Spleen (tissue), 7 donors: ENCODE measurements at regions not wholly inside any gene's neighbourhood (a gene's known extent, or its start where the extent isn't known, plus 50 kb on each side); places are given as distances from the start of the nearest gene placed in this dataset.

Experiments
- POLR2A ChIP-seq, 3 donors: fragments of 450-650 bp; IDR thresholded peaks; one replicate each; pipeline ENCODE4 v1.5.1; 2017; ENCODE audit warnings: antibody characterized with exemption in 3 of 3, mild to moderate bottlenecking in 1 of 3
- TF ChIP-seq, protein P1 (sequence below), 11 experiments: fragments of 200-600 bp in 7 of 11; fragments of 450-650 bp in 4 of 11; sonication (generic) in 4 of 11; IDR thresholded peaks in 8 of 11; conservative IDR thresholded peaks in 3 of 11; 1 replicate in 7 of 11; 2 replicates in 4 of 11; pipeline versions ENCODE4 v1.4.0 to v1.8.0; 2016 to 2021; ENCODE audit warnings: antibody characterized with exemption in 11 of 11, inconsistent platforms in 4 of 11, mild to moderate bottlenecking in 1 of 11
- donor health status: DM: no; HTN: no; CAD: no; lungs with moderate emphysema.
- donor health status: DM: no; HTN: no; CAD: no.
- donor health status: DM: no; HTN: no; CAD: no.

- no peak for TF ChIP-seq POLR2A (IDR thresholded peaks at IDR 0.05)
- TF ChIP-seq, protein P1, sequence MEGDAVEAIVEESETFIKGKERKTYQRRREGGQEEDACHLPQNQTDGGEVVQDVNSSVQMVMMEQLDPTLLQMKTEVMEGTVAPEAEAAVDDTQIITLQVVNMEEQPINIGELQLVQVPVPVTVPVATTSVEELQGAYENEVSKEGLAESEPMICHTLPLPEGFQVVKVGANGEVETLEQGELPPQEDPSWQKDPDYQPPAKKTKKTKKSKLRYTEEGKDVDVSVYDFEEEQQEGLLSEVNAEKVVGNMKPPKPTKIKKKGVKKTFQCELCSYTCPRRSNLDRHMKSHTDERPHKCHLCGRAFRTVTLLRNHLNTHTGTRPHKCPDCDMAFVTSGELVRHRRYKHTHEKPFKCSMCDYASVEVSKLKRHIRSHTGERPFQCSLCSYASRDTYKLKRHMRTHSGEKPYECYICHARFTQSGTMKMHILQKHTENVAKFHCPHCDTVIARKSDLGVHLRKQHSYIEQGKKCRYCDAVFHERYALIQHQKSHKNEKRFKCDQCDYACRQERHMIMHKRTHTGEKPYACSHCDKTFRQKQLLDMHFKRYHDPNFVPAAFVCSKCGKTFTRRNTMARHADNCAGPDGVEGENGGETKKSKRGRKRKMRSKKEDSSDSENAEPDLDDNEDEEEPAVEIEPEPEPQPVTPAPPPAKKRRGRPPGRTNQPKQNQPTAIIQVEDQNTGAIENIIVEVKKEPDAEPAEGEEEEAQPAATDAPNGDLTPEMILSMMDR (IDR thresholded peaks at IDR 0.05 in 8 of 11, conservative IDR thresholded peaks at IDR 0.05 in 3 of 11) = no peak
Observed at GRCh38 chr11:135023499-135023898, 611.5 kb upstream of the B3GAT1 start.
